SK-N-SH (cell line): ENCODE measurements at regions not wholly inside any gene's neighbourhood (a gene's known extent, or its start where the extent isn't known, plus 50 kb on each side); places are given as distances from the start of the nearest gene placed in this dataset.
A peak's percentile ranks its signal among the peaks of the same experiment; 100 is the strongest.

Source experiments
- CTCF ChIA-PET: fragments of 300-600, 350-600 bp; formaldehyde crosslinking; extraction: SDS; loops from one replicate; lab custom pipeline; 2021; lab: Yijun Ruan, JAX
- POLR2A ChIA-PET: fragments of 350-600 bp; sonication (Branson Sonifier 250); formaldehyde crosslinking; extraction: SDS; loops from one replicate; lab custom pipeline; 2020; ENCODE audit warnings: antibody characterized with exemption, inconsistent platforms; lab: Yijun Ruan, JAX
- DNase-seq: peaks from one replicate; pipeline ENCODE4 v3.0.0; 2012
- H2AFZ ChIP-seq: fragments of 200-600 bp; sonication (generic); 2 replicates; pipeline ENCODE4 v1.8.1; 2016; ENCODE audit warnings: antibody characterized with exemption, mild to moderate bottlenecking, low read depth
- H3F3A ChIP-seq: fragments of 200-600 bp; sonication (generic); replicated peaks from 2 replicates; pipeline ENCODE3; 2016; ENCODE audit warnings: antibody characterized with exemption, mild to moderate bottlenecking; ENCODE audit not compliant: insufficient read depth
- H3K27ac ChIP-seq, 2 experiments: fragments of 200-500 bp in 1 of 2; fragments of 200-600 bp in 1 of 2; sonication (Bioruptor generic) in 1 of 2; sonication (generic), shearing (Covaris generic) in 1 of 2; 2 replicates each; pipeline versions ENCODE4 v1.5.1 to v1.6.1; 2014 to 2016; ENCODE audit warnings: low read depth in 2 of 2, inconsistent platforms in 1 of 2, low read length in 1 of 2, mild to moderate bottlenecking in 1 of 2, mixed read lengths in 1 of 2
- H3K27me3 ChIP-seq: fragments of 200-600 bp; sonication (generic), shearing (Covaris generic); 2 replicates; pipeline ENCODE4 v1.6.1; 2016; ENCODE audit warnings: mixed run types; ENCODE audit not compliant: insufficient read depth
- H3K36me3 ChIP-seq, 2 experiments: fragments of 200-500 bp in 1 of 2; fragments of 200-600 bp in 1 of 2; sonication (Bioruptor generic) in 1 of 2; sonication (generic) in 1 of 2; replicated peaks in 1 of 2; 2 replicates each; pipeline versions ENCODE3 to v1.5.1; 2014 to 2016; ENCODE audit warnings: low read length in 1 of 2, mild to moderate bottlenecking in 1 of 2; ENCODE audit not compliant: insufficient read depth in 2 of 2, control insufficient read depth in 1 of 2
- H3K4me1 ChIP-seq, 2 experiments: fragments of 200-500 bp in 1 of 2; fragments of 200-600 bp in 1 of 2; sonication (Bioruptor generic) in 1 of 2; sonication (generic), shearing (Covaris generic) in 1 of 2; 2 replicates each; pipeline versions ENCODE4 v1.5.1 to v1.6.1; 2014 to 2016; ENCODE audit warnings: low read depth in 1 of 2, low read length in 1 of 2, mixed run types in 1 of 2; ENCODE audit not compliant: insufficient read depth in 2 of 2, control insufficient read depth in 1 of 2
- H3K4me2 ChIP-seq: fragments of 200-600 bp; sonication (generic), shearing (Covaris generic); 2 replicates; pipeline ENCODE4 v1.6.1; 2017; ENCODE audit warnings: mixed run types
- H3K4me3 ChIP-seq, 2 experiments: fragments of 200-500 bp in 1 of 2; fragments of 200-600 bp in 1 of 2; sonication (Bioruptor generic) in 1 of 2; sonication (generic), shearing (Covaris generic) in 1 of 2; 2 replicates each; pipeline versions ENCODE4 v1.5.1 to v1.8.1; 2014 to 2016; ENCODE audit warnings: low read depth in 2 of 2, inconsistent platforms in 1 of 2, low read length in 1 of 2, mild to moderate bottlenecking in 1 of 2, mixed read lengths in 1 of 2, moderate library complexity in 1 of 2
- H3K79me2 ChIP-seq: fragments of 200-600 bp; sonication (generic); 2 replicates; pipeline ENCODE4 v1.8.1; 2017; ENCODE audit warnings: mild to moderate bottlenecking; ENCODE audit not compliant: insufficient read depth
- H3K9ac ChIP-seq: fragments of 200-600 bp; sonication (generic); 2 replicates; pipeline ENCODE4 v1.6.1; 2017; ENCODE audit warnings: mixed run types
- H3K9me2 ChIP-seq: fragments of 200-600 bp; sonication (generic); 2 replicates; pipeline ENCODE4 v1.6.1; 2017; ENCODE audit warnings: mixed run types
- H3K9me3 ChIP-seq: fragments of 200-600 bp; sonication (generic); 2 replicates; pipeline ENCODE4 v1.6.1; 2017; ENCODE audit warnings: mixed run types, mild to moderate bottlenecking, moderate library complexity
- H4K20me1 ChIP-seq: fragments of 200-600 bp; sonication (generic); 2 replicates; pipeline ENCODE4 v1.6.1; 2017; ENCODE audit warnings: mild to moderate bottlenecking, mixed run types; ENCODE audit not compliant: insufficient read depth
- CTCF ChIP-seq: fragments of 200-600 bp; sonication (generic); IDR thresholded peaks from 2 replicates; pipeline ENCODE4 v1.6.1; 2017; ENCODE audit warnings: antibody characterized with exemption, mild to moderate bottlenecking, moderate library complexity
- EP300 ChIP-seq, 2 experiments: IDR thresholded peaks; 2 replicates each; pipeline versions ENCODE4 v1.4.0 to v1.6.1; 2012; ENCODE audit warnings: borderline replicate concordance in 1 of 2, low read depth in 1 of 2, low read length in 1 of 2
- FOXM1 ChIP-seq: IDR thresholded peaks from 2 replicates; pipeline ENCODE4 v1.4.0; 2012; ENCODE audit warnings: low read depth, mild to moderate bottlenecking
- GATA2 ChIP-seq: sonication (generic); formaldehyde crosslinking; IDR thresholded peaks from 2 replicates; pipeline ENCODE4 v1.5.0; 2020; ENCODE audit warnings: mild to moderate bottlenecking, missing genetic modification reagents
- JUND ChIP-seq: IDR thresholded peaks from 2 replicates; pipeline ENCODE4 v1.4.0; 2012
- MAX ChIP-seq: IDR thresholded peaks from 2 replicates; pipeline ENCODE4 v1.4.0; 2012; ENCODE audit warnings: low read depth
- NFIC ChIP-seq: IDR thresholded peaks from 2 replicates; pipeline ENCODE4 v1.4.0; 2012; ENCODE audit warnings: borderline replicate concordance
- NRF1 ChIP-seq: IDR thresholded peaks from 2 replicates; pipeline ENCODE4 v1.6.1; 2012; ENCODE audit warnings: low read depth, mild to moderate bottlenecking, low read length
- RAD21 ChIP-seq: IDR thresholded peaks from 2 replicates; pipeline ENCODE4 v1.6.1; 2012; ENCODE audit warnings: mild to moderate bottlenecking, low read length
- SMC3 ChIP-seq: IDR thresholded peaks from 2 replicates; pipeline ENCODE4 v1.6.1; 2012; ENCODE audit warnings: low read depth, low read length, improper control_type of control experiment
- WGBS: methylation state at CpG from one replicate; pipeline ENCODE4 v1.1.6; 2017; ENCODE audit warnings: low lambda C conversion rate; 5-methylcytosine and 5-hydroxymethylcytosine counted together

DNA sequence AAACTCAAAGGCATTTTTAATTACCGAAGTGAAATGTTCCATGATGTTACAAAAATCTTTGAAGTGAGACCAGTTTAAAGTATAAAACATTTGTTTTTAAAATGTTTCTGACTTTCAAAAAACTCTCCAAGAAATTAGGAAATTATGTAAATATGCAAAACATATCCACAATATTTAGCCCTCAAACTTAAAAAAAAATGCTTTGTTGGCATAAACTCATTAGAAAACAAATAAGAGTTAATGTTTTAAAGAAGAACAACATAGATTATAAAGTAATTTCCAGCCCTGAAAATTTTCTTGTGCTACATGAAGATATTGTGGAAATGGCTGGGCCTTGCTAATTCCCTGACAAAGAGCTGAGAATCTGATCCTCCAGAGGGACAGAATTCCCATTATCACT lies 199.7 kb upstream of the STARD13 start:
- Histone ChIP-seq H3K79me2 (no peaks in the 10 kb centered on the region), H3K9me3 (no peaks in the 10 kb centered on the region; the same call in 1 of the 2 replicates), H3K9ac (no peak overlapping the region), H3K4me2 (no peak overlapping the region), H2AFZ (no peak overlapping the region), H3F3A (peaks cover 2% of the 10 kb centered on the region), H3K27ac (no peak overlapping the region), H3K27me3 (no peaks in the 10 kb centered on the region), H3K4me3 (no peak overlapping the region), H3K9me2 (no peaks in the 10 kb centered on the region), H3K4me1 (no peaks in the 10 kb centered on the region; a peak in 1 of 4 replicates), H4K20me1 (no peaks in the 10 kb centered on the region), H3K36me3 (no peaks in the 10 kb centered on the region)
- WGBS = 91% methylated on average over 1 of the region's 1 CpG
- ChIA-PET POLR2A (no interaction called here), CTCF (no interaction called here)
- no peak for DNase-seq
- no peak for TF ChIP-seq NRF1
- TF ChIP-seq FOXM1 = no peak
- TF ChIP-seq JUND = no peak
- no peak for TF ChIP-seq NFIC
- no peak for TF ChIP-seq EP300 (IDR thresholded peaks at IDR 0.05; ENCODE audit: borderline replicate concordance in 1 of 2, low read depth in 1 of 2, low read length in 1 of 2)
- TF ChIP-seq MAX = no peak
- TF ChIP-seq GATA2 = no peak

DNA sequence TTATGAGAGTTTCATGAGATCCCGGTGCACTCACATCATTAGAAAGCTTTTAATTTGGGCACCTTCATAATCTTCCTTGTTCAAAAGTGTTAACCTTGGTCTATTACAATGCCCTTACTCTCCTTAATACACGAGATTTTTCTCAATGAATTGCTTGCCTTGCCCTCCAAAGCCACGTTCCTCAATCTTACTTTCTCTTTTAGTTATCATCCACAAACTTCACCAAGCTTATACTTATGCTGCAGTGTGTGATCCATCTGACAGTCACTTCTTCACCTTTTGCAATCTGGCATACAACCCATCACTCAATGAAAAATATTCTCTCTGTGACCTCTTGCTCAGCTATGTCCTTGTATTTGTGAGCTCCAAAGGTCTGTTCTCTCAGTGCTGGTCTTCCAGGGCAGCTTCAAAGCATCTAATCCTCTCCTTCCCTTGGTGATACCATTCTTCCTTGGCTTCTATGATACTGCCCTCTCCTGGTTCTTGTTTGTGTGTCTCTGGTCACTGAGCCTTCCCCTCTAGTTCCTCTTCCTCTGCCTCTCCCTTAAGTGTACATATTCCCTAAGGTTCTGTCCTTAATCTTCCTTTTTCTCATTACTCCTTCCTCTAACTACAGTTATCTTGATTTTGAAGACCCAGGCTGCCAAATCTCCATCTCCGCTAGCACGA lies 202.2 kb upstream of the STARD13 start:
- POLR2A ChIA-PET = no interaction called here
- no peak for DNase-seq
- Histone ChIP-seq H3K36me3 (no peaks in the 10 kb centered on the region), H3K4me1 (peaks cover 0 to 5% of the 10 kb centered on the region in 2 experiments; a peak in 1 of 4 replicates), H3K9ac (no peak overlapping the region), H3K27me3 (no peaks in the 10 kb centered on the region), H3K9me2 (no peaks in the 10 kb centered on the region), H3K4me2 (no peak overlapping the region), H4K20me1 (no peaks in the 10 kb centered on the region), H3K27ac (no peak overlapping the region), H2AFZ (peak overlapping the region; percentile 55), H3F3A (no peaks in the 10 kb centered on the region), H3K9me3 (no peaks in the 10 kb centered on the region), H3K4me3 (0 out of 4 replicates have a peak overlapping the region, but pooled peaks of 1 of the 2 experiments have one; percentile 25), H3K79me2 (no peaks in the 10 kb centered on the region)
- TF ChIP-seq CTCF (peak; percentile 48), GATA2 (no peak), SMC3 (peak; percentile 25; the same call in 1 of the 2 replicates), RAD21 (peak; percentile 45)
- WGBS = 75% methylated on average over 5 of the region's 5 CpGs
- CTCF ChIA-PET = interaction anchor here (1.1 kb wide), 1 partner anchor 10 kb away, joined by 3 read pairs; no protein-coding TSS in a partner anchor
